PC-9 (cell line): ENCODE measurements at regions not wholly inside any gene's neighbourhood (a gene's known extent, or its start where the extent isn't known, plus 50 kb on each side); places are given as distances from the start of the nearest gene placed in this dataset.

Source experiments
- EZH2 ChIP-seq: fragments of 200-600 bp; sonication (generic); IDR thresholded peaks from 2 replicates; pipeline ENCODE4 v1.8.0; 2017; ENCODE audit warnings: antibody characterized with exemption, low read depth
- TF ChIP-seq, protein P1 (sequence below): fragments of 200-600 bp; sonication (generic); conservative IDR thresholded peaks from 2 replicates; pipeline ENCODE4 v1.6.1; 2017; ENCODE audit warnings: mixed run types, antibody characterized with exemption, mild to moderate bottlenecking, moderate library complexity

DNA sequence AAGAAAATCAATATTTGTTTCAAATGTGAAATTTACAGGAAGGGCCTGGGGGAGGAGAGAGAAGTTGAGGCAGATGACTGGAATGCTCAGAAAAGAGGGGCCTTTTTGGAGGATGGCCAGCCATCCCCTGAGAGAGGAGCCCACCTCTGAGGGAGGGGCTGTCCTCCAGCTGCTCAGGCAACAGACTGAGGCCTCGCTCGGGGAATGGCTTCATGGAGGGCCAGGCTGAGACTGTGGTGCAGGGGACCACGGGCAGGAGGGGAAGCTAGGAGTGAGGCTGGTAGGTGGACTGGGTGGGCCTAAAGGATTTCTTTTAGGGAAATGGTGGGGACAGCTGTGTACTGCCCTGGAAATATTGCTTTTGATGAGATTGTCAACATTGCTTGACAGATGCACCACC lies 73.5 kb upstream of the CADM1 start:
- TF ChIP-seq, protein P1, sequence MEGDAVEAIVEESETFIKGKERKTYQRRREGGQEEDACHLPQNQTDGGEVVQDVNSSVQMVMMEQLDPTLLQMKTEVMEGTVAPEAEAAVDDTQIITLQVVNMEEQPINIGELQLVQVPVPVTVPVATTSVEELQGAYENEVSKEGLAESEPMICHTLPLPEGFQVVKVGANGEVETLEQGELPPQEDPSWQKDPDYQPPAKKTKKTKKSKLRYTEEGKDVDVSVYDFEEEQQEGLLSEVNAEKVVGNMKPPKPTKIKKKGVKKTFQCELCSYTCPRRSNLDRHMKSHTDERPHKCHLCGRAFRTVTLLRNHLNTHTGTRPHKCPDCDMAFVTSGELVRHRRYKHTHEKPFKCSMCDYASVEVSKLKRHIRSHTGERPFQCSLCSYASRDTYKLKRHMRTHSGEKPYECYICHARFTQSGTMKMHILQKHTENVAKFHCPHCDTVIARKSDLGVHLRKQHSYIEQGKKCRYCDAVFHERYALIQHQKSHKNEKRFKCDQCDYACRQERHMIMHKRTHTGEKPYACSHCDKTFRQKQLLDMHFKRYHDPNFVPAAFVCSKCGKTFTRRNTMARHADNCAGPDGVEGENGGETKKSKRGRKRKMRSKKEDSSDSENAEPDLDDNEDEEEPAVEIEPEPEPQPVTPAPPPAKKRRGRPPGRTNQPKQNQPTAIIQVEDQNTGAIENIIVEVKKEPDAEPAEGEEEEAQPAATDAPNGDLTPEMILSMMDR, result no peak
- no peak for TF ChIP-seq EZH2
